Activated naive CD4-positive, alpha-beta T cell (primary cell): ENCODE measurements at regions not wholly inside any gene's neighbourhood (a gene's known extent, or its start where the extent isn't known, plus 50 kb on each side); places are given as distances from the start of the nearest gene placed in this dataset.

Source experiments
- DNase-seq, 4 experiments: peaks; one replicate each; lab custom pipeline; 2025; lab: John Stamatoyannopoulos, UW

DNA sequence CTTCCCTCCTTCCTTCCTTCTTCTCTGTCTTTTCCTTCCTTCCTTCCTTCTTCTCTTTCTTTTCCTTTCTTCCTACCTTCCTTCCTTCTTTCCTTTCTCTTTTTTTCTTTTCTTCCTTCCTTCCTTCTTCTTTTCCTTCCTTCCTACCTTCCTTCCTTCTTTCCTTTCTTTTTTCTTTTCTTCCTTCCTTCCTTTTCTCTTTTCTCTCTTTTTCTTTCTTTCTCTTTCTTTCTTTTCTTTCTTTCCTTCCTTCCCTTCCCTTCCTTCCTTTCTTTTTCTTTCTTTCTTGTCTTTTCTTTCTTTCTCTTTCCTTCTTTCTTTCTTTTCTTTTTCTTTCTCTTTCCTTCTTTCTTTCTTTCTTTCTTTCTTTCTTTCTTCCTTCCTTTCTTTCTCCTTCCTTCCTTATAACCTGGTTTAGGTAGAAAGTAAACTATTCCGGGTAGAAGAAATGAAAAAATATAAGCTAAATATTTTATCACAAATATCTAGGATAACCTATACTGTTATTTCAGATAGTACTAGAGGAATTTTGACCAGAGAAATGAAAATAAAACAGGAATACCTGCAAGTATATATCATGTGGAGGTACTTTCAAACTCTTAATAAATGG lies 1741.8 kb upstream of the CDH9 start:
- no peak for DNase-seq

DNA sequence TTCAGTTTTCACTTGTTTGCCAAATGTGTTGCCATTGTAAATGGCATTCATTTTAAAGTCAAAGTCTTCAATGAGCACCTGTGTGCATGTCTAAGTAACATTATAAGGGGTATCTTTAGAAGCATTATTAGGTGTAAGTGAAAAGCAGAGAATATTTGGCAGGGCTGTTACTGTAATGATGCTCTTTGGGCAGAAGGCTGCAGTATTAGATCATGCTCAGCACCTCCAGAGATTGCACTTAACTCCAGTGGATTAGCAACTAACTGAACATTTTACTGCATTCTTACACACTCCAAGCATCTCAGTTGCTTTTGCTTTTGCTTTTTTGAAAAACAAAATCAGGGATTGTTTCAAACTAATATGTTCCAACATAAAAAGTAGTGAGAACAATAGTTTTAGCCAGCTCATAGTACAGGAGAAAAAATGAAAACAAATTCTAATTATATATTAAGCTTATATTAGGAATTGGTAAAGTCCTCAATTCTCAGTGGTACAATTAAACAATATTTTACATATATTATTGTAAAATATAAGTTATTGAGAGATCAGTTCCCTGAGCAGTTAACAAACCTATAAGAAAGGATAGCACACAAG lies 1740.9 kb upstream of the CDH9 start:
- DNase-seq, result no peak

DNA sequence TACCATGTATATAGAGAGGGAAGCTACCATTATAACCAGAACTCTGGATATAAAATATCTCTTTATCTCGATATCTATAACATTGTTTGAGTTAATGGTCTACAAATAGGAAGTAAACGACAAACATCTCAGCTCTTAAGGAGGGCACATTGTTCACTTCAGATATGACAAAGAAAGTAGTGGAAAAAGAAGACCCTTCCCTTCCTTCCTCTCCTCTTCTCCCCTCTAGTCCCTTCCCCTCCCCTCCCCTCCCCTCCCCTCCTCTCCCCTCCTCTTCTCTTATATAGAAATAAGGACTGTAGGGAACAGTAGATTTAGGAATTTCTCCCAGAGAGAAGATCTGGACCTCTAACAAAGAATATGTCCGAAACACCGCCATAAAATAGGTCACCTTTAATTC lies 1731.9 kb upstream of the CDH9 start:
- no peak for DNase-seq

DNA sequence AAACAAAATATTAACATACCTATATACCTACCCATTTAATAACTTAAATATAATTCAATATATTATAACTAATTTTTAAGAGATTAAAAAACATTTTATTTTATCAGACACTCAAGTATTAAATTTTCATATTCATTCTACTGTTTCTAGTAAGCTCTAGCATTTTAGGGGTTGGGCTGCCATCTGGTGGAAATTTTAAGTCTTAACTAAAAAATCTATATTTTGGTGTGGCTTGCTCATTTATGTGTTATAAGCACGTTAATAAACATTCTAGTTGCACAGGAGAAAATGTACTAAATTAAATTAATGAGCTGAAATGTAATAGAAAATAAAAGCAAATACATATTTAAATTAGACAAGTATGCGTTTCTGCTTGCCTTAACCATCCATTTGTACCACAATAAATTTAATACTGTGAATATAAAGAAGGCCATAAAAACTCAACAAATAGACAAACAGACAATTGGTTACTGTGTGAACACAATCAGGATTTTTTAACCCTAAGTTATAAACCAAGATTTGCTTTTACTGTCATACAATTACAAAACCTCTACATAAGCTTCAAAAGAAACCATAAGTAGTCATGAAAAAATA lies 1728.3 kb upstream of the CDH9 start:
- no peak for DNase-seq

DNA sequence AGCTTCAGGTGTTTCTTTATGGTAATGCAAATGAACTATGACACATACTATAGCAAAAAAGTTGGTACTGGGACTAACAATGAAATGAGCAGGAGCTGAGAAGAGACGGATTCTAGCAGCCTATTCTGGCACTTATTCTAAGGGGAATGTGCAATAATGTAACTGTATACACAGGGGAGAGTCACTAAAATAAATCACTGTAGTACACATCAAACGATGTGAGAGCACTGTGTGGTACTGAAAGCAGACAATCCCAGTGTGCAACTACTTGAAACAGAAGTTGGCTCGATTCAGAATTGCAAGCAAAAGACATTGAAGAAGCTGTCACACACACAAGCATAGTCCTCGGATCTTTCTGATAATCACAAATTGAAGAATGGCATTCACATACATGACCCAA lies 1713.0 kb upstream of the CDH9 start:
- DNase-seq, result no peak

DNA sequence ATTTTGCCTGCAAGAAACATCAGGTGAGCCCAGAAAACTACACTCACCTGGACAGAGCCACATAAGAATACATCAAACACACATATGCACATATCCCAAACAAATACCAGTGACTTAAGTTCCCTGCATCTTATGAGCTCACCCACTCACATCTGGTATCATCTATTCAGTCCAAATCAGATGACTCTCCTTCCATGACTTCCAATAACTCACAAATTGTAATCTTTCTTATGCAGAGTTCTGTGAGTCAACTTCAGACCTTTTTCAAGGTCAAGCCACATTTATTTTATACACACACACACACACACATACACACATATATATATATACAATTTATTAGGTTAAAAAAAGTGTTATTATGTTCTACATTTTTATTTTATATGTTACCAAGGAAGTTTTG lies 1711.9 kb upstream of the CDH9 start:
- DNase-seq, result no peak

DNA sequence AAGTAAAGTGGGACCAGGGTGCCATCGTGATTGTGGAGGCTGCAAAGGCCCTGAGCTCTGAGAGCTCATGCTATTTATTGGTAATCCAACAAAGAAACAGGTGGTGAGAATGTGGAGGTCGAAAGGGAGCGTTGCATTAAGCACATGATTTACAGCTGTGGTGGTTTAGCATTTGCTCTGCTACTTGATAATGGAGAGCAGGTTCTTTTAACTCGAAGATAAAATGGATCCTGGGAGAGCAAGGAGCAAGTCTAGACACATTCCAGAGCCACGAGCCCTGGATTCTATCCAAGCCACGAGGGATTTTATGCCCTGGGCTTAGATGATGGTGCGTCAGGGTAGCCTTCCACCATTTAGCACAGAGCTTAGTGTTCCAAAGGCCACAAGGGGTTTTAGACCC lies 1710.1 kb upstream of the CDH9 start:
- DNase-seq, result no peak

DNA sequence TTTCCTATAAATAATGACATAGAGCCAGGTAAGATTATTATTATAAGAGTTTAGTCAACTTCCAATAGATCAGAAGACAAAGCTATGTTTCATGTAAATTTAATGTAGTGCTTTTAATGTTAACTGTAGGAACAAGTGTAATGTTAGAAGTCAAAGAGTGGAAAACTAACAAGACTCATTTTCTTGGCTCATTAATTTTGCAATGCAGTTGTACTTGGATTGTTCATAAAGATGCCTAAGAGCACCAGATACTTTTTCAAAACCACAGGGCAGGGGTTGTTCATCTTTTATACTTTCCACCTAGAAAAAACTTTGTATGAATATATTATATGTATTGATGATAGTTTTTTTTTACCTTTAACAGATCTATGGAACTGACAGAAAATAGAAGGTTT lies 1705.3 kb upstream of the CDH9 start:
- no peak for DNase-seq

DNA sequence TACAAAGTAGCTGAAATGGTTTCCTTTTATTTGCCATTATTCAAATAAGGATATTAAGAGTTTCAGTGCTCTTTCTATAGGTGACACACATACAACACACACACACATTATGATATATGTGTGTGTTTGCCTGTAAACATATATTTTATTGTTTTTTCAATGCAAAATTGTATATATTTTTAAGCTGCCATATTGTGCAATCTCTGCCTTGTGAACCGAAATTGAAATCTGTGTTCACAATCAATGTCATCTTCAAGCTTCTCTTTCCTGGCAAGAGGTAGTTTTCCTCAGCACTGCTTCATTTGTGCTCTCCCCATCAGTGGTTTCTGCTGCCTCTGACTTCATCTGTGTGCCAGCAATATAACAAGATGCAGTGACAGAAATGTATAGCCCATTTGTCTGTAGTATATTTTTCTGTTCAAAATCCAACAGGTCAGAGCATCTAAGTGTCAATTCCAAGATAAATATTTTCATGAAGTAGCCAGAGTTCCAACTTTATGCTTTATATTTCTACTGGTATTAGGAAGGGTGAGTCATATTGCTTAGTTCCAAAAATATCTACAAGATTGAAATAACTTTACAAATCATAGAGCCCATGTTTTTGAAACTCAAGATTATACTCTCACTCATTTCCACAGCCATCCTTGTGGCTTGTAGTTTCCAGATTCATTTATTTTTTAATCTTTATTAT lies 1704.8 kb upstream of the CDH9 start:
- no peak for DNase-seq

DNA sequence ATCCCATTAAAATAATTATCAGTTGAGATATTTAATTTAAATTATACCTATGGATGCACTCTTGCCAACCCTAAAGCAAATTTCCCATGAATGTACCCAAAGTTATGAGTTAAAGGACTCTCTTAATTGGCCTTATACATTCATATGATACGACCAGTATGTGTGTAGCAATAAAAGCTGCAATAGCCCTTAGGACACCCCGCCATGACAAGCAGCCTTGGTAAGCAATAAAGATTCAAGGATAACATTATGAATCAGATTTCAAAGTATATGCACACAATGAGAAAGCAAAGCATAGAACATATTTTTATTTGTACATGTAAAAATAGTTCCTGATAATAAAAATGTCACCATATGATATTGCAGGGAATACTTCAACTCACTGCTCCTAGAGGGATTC lies 1699.3 kb upstream of the CDH9 start:
- DNase-seq, result no peak

DNA sequence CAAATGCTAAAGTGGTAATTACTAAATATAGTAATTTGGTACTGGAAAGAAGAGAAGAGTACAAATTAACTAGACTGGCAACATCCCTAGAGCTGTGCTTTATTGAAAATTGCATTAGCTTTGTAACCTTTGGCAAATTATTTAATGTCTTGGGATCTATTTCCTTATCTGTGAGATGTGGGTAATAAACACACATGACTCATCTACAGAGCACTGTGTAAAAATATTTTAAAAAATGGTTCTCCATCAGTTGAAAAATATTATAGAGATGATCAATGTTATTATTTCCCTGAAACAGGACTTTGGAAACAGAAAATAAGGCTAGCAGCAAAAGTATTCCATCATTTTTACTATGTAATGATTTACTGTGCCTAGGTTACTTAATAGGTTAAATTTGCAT lies 1698.8 kb upstream of the CDH9 start:
- no peak for DNase-seq

DNA sequence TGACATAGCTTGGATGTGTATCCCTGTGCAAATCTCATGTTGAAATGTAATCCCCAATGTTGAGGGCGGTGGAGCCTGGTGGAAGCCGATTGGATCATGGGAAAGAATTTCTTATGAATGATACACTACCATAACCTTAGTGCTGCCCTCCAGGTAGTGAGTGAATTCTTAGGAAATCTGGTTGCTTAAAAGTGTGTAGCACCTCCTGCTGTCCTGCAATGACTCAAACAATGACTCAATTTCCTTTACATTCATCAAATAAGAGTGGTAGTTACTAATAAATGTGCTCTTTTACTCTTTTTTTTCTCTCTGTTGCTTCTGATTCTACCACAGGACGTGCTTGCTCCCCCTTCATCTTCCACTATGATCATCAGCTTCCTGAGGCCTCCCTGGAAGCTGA lies 1696.0 kb upstream of the CDH9 start:
- DNase-seq, result no peak

DNA sequence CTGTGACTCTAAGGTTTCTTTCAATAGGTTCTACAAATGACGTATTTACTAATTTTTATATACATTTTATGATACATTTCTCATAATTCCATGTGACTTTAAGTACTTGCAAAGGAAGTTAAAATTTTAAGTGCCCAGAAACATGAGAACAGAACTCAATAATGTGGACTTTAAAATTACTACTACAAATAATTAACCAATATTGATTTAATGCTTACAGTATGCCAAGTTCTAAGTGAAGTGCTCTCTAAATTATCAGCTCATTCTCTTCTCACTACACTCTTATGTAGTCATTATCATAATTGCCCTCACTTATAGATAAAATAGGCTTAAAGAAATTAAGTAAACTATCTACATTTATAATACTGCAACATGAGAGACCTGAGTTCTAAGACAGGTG lies 1690.7 kb upstream of the CDH9 start:
- DNase-seq, result no peak

DNA sequence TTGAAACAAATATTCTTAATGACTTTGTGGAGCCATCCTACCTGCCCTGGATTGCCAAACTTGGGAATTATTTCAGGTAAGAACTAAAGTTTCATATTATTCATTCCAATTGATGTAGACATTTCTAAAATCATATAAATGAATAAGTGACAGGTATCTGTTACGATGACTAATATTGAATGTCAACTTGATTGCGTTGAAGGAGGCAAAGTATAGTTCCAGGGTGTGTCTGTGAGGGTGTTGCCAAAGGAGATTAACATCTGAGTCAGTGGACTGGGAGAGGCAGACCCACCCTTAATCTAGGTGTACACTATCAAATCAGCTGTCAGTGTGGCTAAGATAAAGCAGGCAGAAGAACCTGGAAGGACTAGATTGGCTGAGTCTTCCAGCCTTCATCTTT lies 1688.4 kb upstream of the CDH9 start:
- DNase-seq, result no peak

DNA sequence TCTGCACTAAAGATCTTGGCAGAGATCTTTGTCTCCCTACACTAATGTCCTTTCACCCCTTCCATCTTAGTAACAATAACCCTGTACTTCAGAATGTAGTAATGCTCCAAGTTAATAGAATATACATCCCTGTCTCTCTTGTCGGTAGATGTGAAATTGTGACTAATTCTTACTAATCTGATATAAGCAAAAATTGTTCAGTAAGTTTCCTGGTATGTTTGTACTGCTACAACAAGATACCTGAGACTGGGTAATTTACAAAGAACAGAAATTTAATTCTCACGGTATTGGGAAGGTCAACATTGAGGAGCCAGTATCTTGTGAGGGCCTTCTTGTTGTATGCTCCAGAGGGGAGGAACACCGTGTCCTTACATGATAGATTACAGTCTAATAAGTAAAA lies 1686.6 kb upstream of the CDH9 start:
- DNase-seq, result no peak

DNA sequence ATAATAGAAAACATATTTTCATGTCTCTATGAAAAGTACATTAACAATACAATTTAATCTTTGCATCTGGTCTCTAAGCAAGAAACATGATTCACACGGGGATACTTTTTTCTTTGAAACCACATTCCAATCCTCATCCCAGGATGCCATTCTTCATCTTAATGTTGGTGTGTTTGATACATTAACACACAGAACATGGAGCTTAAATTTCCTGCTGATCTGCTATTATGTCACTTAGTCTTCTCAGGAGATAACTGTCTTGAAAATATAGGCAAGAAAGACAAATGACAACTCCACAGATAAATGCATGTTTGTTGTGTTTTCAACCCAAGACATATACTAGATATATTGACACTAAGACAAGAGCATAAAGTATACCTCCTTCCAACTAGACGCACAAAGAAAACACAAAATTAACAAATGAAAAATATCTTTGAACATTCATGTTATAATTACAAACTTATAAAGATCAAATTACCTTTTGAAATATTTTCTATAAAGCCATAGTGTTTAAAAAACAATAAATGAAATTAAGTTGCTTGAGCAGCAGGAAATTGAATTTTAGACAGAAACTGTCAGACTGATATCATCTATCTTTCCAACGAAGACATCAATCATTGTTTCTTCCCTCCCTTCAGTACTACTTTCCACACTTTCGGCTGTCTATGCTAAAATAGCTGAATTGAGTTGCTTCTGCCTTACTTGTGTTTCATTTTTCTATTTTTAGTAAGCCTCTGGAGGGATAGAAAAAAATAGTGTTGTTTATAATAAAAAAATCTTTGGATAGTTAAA lies 1676.7 kb upstream of the CDH9 start:
- DNase-seq, result no peak

DNA sequence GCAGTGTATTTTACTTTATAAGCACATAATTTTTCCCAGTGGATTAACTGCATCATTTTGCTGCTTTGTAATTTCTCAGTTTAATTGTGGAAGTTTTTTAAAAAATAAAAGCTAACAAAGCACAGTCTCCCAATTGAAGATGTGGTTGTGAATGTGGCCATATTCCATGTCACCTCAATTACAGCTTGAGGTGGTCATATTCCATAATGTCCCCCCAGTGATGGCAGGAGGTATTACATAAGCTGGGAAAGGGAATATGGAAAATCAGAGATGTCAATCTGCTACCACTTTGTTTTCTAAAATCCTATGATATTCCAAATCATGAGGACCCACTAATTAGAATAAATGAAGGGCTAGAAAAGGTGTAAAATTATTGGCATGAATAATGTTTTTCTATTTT lies 1672.0 kb upstream of the CDH9 start:
- no peak for DNase-seq

DNA sequence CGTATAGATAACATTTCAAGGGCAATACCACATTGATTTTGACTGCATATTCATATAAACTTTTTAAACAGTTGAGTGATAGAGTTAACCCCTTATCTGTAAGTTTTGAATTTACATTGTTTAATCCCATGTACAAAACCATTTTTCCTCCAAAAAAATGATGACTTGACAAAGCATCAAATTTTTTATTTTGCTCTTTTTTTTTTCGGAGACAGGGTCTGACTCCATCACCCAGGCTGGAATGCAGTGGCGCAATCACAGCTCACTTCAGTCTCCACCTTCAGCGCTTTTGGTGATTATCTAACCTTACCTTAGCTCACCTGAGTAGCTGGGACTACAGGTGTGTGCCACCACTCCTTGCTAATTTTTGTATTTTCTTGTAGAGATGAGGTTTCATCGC lies 1670.1 kb upstream of the CDH9 start:
- no peak for DNase-seq

DNA sequence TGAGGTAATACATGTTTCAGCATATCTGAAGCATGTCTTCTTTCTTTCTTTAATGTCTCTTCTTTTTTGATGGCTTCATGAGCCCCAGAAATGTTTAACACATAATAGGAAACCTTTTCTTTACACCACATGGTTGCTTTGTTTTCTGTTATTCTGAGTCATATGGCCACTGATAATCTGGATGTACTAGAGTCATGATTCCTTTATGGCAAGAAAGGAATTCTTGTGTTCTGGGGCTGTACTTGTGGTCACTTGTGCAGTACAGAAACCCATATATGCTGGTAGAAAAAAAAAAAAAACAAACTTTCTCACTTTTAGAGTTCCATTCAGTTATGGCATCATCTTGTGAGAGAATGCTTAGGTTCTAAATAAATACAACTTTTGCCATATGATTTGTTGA lies 1669.3 kb upstream of the CDH9 start:
- DNase-seq, result no peak

DNA sequence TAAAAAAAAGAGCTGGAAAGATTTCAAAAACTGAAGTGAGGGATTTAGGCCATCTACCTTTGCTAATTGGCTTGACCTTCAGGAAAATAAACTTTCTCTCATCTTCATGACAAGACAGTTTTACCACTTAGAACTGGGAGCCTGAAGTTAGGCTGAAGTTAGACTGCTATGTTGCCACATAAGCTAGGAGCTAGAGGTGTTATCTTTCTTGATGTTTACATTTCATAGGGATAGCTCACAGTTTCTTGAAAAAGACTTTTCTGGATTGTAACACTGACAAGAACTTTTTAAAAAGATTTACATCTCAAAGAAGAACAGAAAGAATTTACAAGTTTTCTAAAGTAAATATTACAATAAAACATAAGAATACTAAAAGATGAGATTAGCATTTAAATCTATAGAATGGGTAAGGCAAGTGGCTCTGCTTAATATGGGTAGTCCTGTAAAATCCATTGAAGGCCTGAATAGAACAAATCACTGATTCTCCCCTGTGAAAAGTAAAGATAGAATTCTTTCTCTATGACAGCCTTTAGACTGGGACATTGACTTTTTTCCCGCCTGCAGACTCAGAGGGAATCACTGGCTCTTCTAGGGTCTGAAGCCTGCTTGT lies 1665.4 kb upstream of the CDH9 start:
- DNase-seq, result no peak

DNA sequence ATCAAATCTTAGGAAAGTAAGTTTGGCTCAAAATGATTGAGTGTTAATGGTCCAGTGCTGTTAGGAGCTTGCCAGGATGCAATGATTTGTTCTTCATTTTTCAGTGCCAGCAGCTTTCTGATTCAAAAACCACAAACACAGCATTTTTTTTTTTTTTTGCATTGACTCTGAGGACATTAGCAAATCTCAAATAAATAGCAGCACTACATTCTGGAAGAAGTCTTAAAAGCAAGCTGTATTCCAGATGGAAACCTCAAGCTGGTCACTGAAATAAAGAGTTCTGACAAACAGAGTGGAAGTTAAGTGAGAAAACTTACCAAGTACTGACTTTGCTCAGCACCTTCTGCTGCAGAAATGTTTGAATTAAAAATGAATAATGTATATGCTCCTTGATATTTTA lies 1653.1 kb upstream of the CDH9 start:
- DNase-seq, result no peak

DNA sequence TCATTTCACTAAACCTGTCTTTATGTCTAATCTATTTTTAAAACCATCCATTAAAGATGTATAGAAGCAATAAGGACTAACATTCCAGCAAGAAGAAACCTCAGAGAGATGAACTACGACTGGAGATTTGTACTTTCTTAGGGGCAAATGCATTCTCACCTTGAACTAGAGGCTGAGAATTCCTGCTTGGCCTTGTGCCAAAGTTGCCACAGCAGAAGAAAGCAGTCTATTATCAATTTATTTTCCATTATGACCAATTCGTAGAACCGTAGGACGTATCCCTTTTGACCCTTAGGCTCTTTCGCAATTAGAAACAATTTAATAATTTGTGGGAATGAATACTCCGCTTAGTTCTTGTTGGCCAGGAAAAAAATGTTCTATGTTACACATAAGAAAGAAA lies 1647.4 kb upstream of the CDH9 start:
- no peak for DNase-seq
